ENCODE measurements at regions not wholly inside any gene's neighbourhood (a gene's known extent, or its start where the extent isn't known, plus 50 kb on each side); places are given as distances from the start of the nearest gene placed in this dataset.
"Not testable (repeated sequence)": the region's sequence is repeated elsewhere in the genome, so short reads cannot be mapped to it uniquely, and the experiment has no call there.

DNA sequence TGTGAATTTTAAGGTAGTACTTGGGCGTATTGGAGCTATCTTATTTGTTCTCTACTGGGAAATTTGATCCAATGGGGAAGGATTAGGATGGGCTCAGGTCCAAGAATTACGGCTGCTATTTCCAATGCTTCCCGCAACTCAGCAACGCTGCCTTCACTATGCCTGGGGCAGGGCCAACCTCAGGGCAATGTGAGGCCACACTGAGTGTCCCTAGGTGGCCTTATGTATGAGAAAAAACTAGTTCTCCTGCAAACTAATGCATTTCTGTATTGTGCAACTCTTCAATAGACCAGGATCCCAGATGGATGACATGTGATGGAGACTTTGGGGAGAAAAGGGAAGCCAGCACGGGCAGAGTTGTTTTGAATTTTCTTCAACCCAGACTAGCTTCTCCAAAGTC, 168.1 kb downstream of the DUSP10 start:
- DNase-seq (ENCODE audit: low read depth in 3 of 3) = no peak

DNA sequence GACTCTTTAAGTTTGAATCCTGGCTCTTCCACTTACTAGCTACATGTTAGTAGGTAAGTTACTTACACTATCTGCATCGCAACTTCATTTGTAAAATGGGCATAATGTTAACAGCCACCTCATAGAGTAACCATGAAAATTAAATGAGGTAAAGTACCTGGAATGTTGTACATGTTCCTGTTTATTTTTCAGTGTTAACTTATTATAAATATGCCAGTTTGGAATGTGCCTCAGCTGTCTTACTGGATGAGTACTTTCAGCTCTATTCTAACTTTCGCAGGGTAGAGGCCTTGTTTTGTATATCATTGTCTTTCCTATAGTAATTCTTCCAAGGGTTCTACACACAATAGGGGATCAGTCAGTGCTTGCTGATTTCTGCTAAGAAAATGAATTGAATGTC, 167.4 kb downstream of the DUSP10 start:
- no peak for DNase-seq (ENCODE audit: low read depth in 3 of 3)

GRCh38 chr1:221575605-221576004, 166.3 kb downstream of the DUSP10 start:
- no peak for DNase-seq (ENCODE audit: low read depth in 3 of 3)

- no peak for DNase-seq (ENCODE audit: low read depth in 3 of 3)
Measured at GRCh38 chr1:221576268-221576667, 165.6 kb downstream of the DUSP10 start.

- DNase-seq (ENCODE audit: low read depth in 3 of 3) = no peak
Measured at GRCh38 chr1:221583465-221583864, 158.4 kb downstream of the DUSP10 start.

GRCh38 chr1:221587013-221587412, 154.9 kb downstream of the DUSP10 start:
- DNase-seq (ENCODE audit: low read depth in 3 of 3) = not testable (repeated sequence)

- DNase-seq (ENCODE audit: low read depth in 3 of 3) = not testable (repeated sequence)
Measured at GRCh38 chr1:221591250-221591649, 150.6 kb downstream of the DUSP10 start.

DNA sequence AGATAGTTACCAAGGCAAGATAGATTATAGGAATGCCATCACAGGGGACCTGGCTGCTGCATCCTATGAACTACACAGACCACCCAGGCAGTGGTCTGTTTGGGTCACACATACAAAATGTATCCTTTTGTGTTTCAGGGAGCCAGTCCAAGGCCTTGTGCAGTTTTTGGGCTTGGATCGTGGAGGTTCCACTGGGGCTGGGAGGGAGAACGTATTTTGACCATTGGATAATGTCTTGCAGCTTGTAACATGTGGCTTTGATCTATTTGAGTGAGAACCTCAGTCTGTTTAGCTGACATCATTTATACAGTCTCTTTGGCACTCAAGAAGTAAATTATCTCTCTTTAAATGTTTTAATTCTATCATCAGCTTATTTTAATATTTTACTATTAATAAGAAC, 147.3 kb downstream of the DUSP10 start:
- no peak for DNase-seq (ENCODE audit: low read depth in 3 of 3)

DNA sequence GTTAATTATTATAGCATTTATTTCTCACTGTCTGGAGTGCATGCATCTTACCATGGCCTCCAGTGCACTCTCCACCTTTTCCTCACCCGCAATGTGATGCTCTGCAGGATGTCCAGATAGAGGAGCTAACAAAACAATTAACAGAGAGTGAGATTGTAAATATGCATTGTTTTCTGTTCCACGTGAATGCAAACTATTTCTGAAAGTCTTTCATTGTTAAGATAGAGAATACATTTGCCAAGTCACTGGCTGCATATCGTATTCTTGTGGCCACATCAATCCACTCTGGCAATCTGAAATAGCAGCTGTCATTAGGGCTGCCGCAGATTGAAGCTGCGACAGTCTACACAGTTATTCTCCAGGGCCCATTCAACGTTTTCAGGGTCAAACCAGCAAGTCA, 143.8 kb downstream of the DUSP10 start:
- DNase-seq (ENCODE audit: low read depth in 3 of 3) = no peak

DNA sequence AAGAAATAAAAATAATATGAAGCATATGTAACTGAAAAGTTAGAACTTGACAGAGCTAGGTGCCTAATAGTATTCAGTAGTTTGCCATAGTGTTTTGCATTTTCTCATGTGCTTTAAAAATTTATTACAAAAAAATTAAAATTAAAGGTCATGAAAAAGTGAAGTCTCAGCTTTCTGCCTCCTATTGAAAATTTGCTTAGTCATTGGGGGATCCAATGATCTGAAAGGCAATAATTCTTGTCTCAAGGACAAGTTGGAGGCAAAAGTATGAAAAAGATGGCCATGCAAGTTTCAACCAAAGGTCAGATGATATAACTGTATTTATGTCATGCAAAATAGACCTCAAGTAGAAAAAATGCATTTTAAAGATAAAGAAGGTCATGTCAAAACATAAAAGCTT, 140.7 kb downstream of the DUSP10 start:
- no peak for DNase-seq (ENCODE audit: low read depth in 3 of 3)

DNA sequence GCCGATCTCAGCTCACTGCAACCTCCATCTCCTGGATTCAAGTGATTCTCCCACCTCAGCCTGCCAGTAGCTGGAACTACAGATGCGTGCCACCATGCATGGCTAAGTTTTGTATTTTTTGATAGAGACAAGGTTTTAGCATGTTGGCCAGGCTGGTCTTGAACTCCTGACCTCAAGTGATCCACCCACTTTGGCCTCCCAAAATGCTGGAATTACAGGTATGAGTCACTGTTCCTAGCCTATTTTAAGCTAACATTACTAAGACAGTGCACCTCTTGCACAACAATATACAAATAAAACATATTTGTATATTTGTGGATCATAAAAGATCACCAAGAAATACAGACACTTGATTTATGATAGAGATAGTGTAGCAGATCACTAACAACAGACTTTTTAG, 139.1 kb downstream of the DUSP10 start:
- no peak for DNase-seq (ENCODE audit: low read depth in 3 of 3)

- not testable (repeated sequence) for DNase-seq (ENCODE audit: low read depth in 3 of 3)
Measured at GRCh38 chr1:221604390-221604789, 137.5 kb downstream of the DUSP10 start.

DNA sequence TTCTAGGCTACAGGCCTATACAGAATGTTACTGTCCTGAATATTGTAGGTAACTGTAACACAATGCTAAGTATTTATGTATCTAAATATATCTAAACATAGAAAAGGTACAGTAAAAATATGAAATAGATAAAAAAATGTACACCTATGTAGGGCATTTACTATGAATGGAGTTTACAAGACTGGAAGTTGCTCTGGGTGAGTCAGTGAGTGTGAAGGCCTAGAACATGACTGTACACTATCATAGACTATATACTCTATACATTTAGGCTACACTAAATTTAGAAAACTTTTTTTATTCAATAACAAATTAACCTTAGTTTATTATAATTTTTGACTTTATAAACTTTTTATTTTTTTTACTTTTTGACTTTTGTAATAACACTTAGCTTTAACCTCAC, 136.9 kb downstream of the DUSP10 start:
- no peak for DNase-seq (ENCODE audit: low read depth in 3 of 3)

- no peak for DNase-seq (ENCODE audit: low read depth in 3 of 3)
Measured at GRCh38 chr1:221605569-221605968, 136.3 kb downstream of the DUSP10 start.

DNA sequence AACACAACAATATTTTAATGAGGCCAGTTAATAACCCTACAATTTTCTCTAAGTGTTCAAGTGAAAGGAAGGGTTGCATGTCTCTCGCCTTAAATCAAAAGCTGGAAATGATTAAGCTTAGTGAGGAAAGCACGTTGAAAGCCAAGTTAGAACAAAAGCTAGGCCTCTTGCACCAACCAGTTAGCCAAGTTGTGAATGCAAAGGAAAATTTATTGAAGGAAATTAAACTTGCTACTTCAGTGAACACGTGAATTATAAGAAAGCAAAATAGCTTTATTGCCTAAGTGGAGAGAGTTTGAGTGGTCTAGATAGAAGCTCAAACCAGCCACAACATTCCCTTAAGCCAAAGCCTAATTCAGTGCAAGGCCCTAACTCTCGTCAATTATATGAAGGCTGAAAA, 135.6 kb downstream of the DUSP10 start:
- no peak for DNase-seq (ENCODE audit: low read depth in 3 of 3)

DNA sequence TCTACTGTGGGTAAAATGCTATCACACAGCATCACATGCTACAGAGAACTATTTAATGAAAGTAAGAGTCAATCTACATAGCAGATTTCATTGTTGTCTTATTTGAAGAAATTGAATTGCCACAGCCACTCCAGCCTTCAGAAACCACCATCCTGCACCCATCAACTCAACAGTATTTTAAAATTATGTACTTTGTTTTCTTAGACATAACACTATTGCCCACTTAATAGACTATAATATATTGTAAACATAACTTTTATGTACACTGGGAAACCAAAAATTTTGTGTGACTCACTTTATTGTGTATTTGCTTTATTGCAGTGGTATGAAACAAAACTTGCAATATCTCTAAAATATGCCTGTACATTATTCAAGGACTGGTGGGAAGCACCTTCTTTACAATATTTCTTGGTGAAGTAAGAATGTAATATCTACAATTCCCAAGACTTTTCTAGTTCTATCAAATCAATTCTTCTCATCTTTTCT, 133.0 kb downstream of the DUSP10 start:
- DNase-seq (ENCODE audit: low read depth in 3 of 3) = no peak

GRCh38 chr1:221611656-221612046, 130.2 kb downstream of the DUSP10 start:
- no peak for DNase-seq (ENCODE audit: low read depth in 3 of 3)

- DNase-seq (ENCODE audit: low read depth in 3 of 3) = no peak
Measured at GRCh38 chr1:221612047-221612777, 129.7 kb downstream of the DUSP10 start.

DNA sequence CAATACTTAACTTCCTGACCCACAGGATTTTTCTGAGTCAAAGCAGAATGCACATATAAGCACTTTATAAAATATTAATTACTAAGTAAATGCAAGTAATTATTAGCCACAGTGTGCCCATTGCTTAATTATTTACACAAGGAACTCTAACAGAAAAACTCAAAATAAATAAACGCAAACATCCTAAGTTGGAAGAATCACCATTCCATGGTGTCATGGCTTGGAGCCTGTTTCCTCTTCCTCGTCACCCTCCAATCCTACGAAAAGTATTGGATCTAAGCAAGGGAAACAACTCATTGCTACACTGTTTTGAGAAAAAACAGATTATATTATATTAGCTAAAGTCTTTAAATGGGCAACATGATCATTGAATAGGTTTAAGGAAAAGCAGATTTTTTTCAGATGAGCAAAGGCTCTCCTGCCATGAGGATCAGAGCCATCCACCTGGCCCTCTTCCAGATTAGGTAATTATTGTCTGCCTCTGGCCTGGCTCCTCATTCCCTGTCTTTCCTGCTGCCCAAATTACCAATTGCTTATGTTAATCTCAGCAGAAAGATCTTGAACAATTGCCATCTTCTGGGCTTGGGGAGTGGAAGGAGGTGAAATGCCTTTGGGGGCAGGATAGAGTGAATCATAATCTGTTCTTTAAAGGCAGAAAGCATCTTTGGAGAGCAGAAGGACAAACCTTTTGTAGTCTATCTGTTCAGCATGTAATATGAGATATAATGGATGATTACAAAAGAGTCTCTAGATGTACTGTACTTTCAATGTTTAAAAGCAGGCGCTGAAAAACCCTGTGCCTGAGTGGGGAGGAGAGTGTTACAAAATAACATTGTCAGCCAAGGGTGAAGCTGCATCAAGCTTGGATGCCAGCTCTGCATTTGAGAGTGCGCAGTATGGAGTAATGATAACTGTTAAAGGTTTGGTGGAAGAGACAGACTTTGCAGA, 121.2 kb downstream of the DUSP10 start:
- no peak for DNase-seq (ENCODE audit: low read depth in 3 of 3)

DNA sequence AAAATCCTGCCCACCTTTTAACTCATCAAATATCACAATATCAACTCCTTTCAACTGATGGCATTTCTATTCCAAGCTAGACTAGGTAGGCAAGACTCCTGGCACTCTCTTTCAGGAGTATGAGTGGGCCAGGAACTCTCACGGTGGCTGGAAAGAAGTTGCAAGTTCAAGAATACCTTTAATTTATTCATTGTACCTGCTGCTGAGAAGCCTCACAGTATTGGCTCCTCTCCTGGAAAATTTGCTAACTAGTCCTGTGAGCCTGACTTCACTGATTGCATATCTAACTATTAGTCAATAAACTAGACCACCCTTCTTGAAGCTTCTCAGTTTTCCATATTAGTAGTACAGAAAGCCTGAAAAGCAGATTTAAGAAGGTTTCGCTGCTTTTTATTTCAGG, 120.2 kb downstream of the DUSP10 start:
- DNase-seq (ENCODE audit: low read depth in 3 of 3) = no peak

- DNase-seq (ENCODE audit: low read depth in 3 of 3) = no peak
Measured at GRCh38 chr1:221622389-221622788, 119.5 kb downstream of the DUSP10 start.

GRCh38 chr1:221625026-221625425, 116.9 kb downstream of the DUSP10 start:
- no peak for DNase-seq (ENCODE audit: low read depth in 3 of 3)

DNA sequence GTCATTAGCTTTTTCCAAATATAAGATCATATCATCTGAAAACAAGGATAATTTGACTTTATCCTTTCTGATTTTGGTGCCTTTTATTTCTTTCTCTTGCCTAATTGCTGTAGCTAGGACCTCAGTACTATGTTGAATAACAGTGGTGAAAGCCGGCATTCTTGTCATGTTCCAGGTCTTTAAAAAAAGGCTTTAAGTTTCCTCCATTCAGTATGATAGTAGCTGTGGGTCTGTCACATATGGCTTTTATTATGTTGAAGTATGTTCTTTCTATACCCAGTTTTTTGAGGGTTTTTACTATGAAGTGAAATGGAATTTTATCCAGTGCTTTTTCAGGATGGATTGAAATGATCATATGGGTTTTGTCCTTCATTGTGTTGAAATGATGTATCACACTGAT, 115.8 kb downstream of the DUSP10 start:
- DNase-seq (ENCODE audit: low read depth in 3 of 3) = no peak
